Endothelial cell of umbilical vein (primary cell): ENCODE measurements at regions not wholly inside any gene's neighbourhood (a gene's known extent, or its start where the extent isn't known, plus 50 kb on each side); places are given as distances from the start of the nearest gene placed in this dataset.

Experiments used
- BruUV-seq: library from RNA; stranded (reverse); fragments of 400-500 nt; replicated peaks from 2 replicates; lab custom pipeline; 2021; lab: Mats Ljungman, UMichigan
- CTCF ChIA-PET: fragments of 300-600, 350-600 bp; sonication (Branson Sonifier 250); formaldehyde crosslinking; loops from one replicate; lab custom pipeline; 2021; ENCODE audit warnings: antibody characterized with exemption, inconsistent platforms; lab: Charles Lee
- POLR2A ChIA-PET: fragments of 300-600, 350-600 bp; sonication (Branson Sonifier 250); formaldehyde crosslinking; loops from one replicate; lab custom pipeline; 2021; ENCODE audit warnings: antibody characterized with exemption, inconsistent platforms; lab: Charles Lee
- DNase-seq: peaks from one replicate; pipeline ENCODE4 v3.0.0-alpha.2; 2011; ENCODE audit warnings: low read depth, low spot score
- FAIRE-seq: peaks from 2 replicates; lab custom pipeline; 2011; peaks lifted over from hg19 to GRCh38; lab: Jason Lieb, UNC
- H2AFZ ChIP-seq: 2 replicates; pipeline ENCODE4 v1.6.0; 2012; ENCODE audit warnings: low read depth, low read length, control low read depth, inconsistent platforms
- H3K27ac ChIP-seq: 2 replicates; pipeline ENCODE4 v1.5.1; 2011; ENCODE audit warnings: low read depth, mild to moderate bottlenecking, control low read depth, low read length, moderate library complexity; ENCODE audit not compliant: insufficient read depth
- H3K27me3 ChIP-seq, 2 experiments: 2 replicates each; pipeline versions ENCODE4 v1.6.0 to v1.6.1; 2011; ENCODE audit warnings: low read length in 2 of 2, mixed read lengths in 1 of 2; ENCODE audit not compliant: control insufficient read depth in 2 of 2, insufficient read depth in 2 of 2
- H3K36me3 ChIP-seq, 2 experiments: 2 replicates in 1 of 2; 3 replicates in 1 of 2; pipeline ENCODE4 v1.5.1; 2011; ENCODE audit warnings: low read length in 2 of 2, mild to moderate bottlenecking in 1 of 2, moderate library complexity in 1 of 2; ENCODE audit not compliant: control insufficient read depth in 2 of 2, insufficient read depth in 2 of 2; ENCODE audit errors: extremely low read depth in 1 of 2
- H3K4me1 ChIP-seq: 3 replicates; pipeline ENCODE4 v1.5.1; 2011; ENCODE audit warnings: mild to moderate bottlenecking, low read length; ENCODE audit not compliant: control insufficient read depth, insufficient read depth; ENCODE audit errors: extremely low read depth
- H3K4me2 ChIP-seq: 2 replicates; pipeline ENCODE4 v1.6.1; 2011; ENCODE audit warnings: low read length, control low read depth, mixed read lengths; ENCODE audit not compliant: insufficient read depth
- H3K4me3 ChIP-seq, 3 experiments: fragments of 200-600 bp in 1 of 3; sonication (generic), shearing (Covaris generic) in 1 of 3; replicated peaks in 1 of 3; 2 replicates each; pipeline ENCODE4 v1.5.1; 2011 to 2016; ENCODE audit warnings: control low read depth in 3 of 3, low read length in 3 of 3, mild to moderate bottlenecking in 2 of 3, inconsistent platforms in 1 of 3, low read depth in 1 of 3, moderate library complexity in 1 of 3; ENCODE audit not compliant: insufficient read depth in 1 of 3
- H3K79me2 ChIP-seq: 2 replicates; pipeline ENCODE4 v1.6.0; 2012; ENCODE audit warnings: low read length, inconsistent platforms; ENCODE audit not compliant: control insufficient read depth, insufficient read depth
- H3K9ac ChIP-seq: replicated peaks from 2 replicates; pipeline ENCODE3; 2011; ENCODE audit warnings: low read length, control low read depth; ENCODE audit not compliant: insufficient read depth; ENCODE audit errors: extremely low read depth
- H3K9me1 ChIP-seq: replicated peaks from 3 replicates; pipeline ENCODE4 v1.6.0; 2011; ENCODE audit warnings: mild to moderate bottlenecking, low read length; ENCODE audit not compliant: control insufficient read depth, insufficient read depth; ENCODE audit errors: extremely low read depth
- H3K9me3 ChIP-seq: replicated peaks from 2 replicates; pipeline ENCODE4 v1.5.1; 2012; ENCODE audit warnings: low read length, inconsistent platforms; ENCODE audit not compliant: control insufficient read depth, insufficient read depth
- H4K20me1 ChIP-seq: replicated peaks from 2 replicates; pipeline ENCODE3; 2011; ENCODE audit warnings: mild to moderate bottlenecking, low read length; ENCODE audit not compliant: control insufficient read depth, insufficient read depth; ENCODE audit errors: extremely low read depth
- EZH2 ChIP-seq: IDR thresholded peaks from 2 replicates; pipeline ENCODE4 v1.6.1; 2012; ENCODE audit warnings: borderline replicate concordance, low read depth, mild to moderate bottlenecking, moderate library complexity, low read length, inconsistent platforms; ENCODE audit not compliant: severe bottlenecking
- FOS ChIP-seq: IDR thresholded peaks from 2 replicates; pipeline ENCODE4 v1.6.1; 2011; ENCODE audit warnings: mild to moderate bottlenecking, low read length, moderate library complexity, borderline replicate concordance; ENCODE audit not compliant: insufficient read depth
- GATA2 ChIP-seq: IDR thresholded peaks from 2 replicates; pipeline ENCODE4 v1.7.0; 2011; ENCODE audit warnings: low read depth, mild to moderate bottlenecking, moderate library complexity, mixed read lengths, low read length; ENCODE audit not compliant: insufficient read length, insufficient read depth
- JUN ChIP-seq: IDR thresholded peaks from 2 replicates; pipeline ENCODE4 v1.6.1; 2011; ENCODE audit warnings: borderline replicate concordance, low read depth; ENCODE audit not compliant: insufficient read length, insufficient read depth
- MYC ChIP-seq: IDR thresholded peaks from one replicate; pipeline ENCODE4 v1.6.1; 2011; ENCODE audit warnings: mild to moderate bottlenecking, low read depth, low read length
- POLR2A ChIP-seq: IDR thresholded peaks from 2 replicates; pipeline ENCODE4 v1.6.1; 2012; ENCODE audit warnings: low read depth, mild to moderate bottlenecking, control low read depth, low read length
- POLR2AphosphoS5 ChIP-seq: IDR thresholded peaks from 2 replicates; pipeline ENCODE4 v1.6.1; 2012; ENCODE audit warnings: low read depth, mild to moderate bottlenecking, control low read depth, low read length, moderate library complexity; ENCODE audit not compliant: insufficient read depth
- dilution Hi-C: fragments of 300-500 bp; cut with MboI; formaldehyde crosslinking; loops from one replicate; pipeline ENCODE4 v1.15.0; 2019; ENCODE audit warnings: low sequenced_read_pairs; ENCODE audit not compliant: extremely low pct_ligation_motif_present
- intact Hi-C: fragments of 100-400 bp; cut with micrococcal nuclease; formaldehyde crosslinking; loops from one replicate; pipeline ENCODE4 v1.10.0; 2022
- TF ChIP-seq, protein P1 (sequence below): IDR thresholded peaks from 2 replicates; pipeline ENCODE4 v1.6.1; 2011; ENCODE audit not compliant: insufficient read depth, insufficient read length
- TF ChIP-seq, protein P2 (sequence below), 2 donors: IDR thresholded peaks; 1 replicate in 1 of 2; 2 replicates in 1 of 2; pipeline ENCODE4 v1.5.1; 2011; ENCODE audit warnings: low read length in 2 of 2, mild to moderate bottlenecking in 2 of 2, moderate library complexity in 2 of 2, control low read depth in 1 of 2, inconsistent platforms in 1 of 2, low read depth in 1 of 2; ENCODE audit not compliant: insufficient read depth in 1 of 2; ENCODE audit errors: extremely low read depth in 1 of 2

DNA sequence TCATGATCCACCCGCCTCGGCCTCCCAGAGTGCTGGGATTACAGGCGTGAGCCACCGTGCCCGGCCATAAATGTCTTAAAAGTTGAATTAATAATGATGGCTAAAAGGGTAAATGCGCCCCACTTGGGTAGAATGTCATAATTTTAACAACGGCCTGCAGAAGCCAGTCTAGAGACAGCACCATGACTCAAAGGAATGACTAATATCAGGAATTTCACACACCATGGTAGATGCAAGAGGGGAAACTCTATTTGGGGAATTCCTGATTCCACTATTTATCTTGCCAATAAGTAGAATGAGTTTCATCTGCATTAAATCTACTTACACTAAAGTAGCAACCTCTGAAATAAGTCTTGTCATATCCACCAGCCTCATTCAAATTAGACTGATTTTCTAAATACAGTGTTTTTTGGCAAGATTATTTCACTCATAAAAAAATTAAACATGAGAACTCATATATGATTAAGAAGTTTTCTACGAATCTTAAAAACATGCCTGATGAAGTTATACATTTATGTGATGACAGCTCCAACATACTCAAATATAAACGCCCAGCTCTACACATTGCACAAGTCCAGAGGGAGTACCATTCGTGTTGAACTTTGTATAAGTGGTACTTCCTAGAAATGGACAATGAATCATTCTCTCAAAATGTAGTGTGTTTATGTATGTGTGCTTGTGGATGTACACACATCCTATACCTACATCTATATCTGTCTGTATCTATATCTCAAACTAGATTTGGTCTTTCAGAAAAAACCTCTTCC lies 309.7 kb downstream of the IRS1 start:
- dilution Hi-C loops (no loop called here), intact Hi-C loops (no loop called here)
- no peaks in the 10 kb centered on the region for H3K4me1 ChIP-seq
- H2AFZ ChIP-seq: no peak overlapping the region
- H3K36me3 ChIP-seq: no peaks in the 10 kb centered on the region
- no peak overlapping the region for H3K9ac ChIP-seq
- H3K9me3 ChIP-seq: no peaks in the 10 kb centered on the region
- DNase-seq (no peak), FAIRE-seq (no peak)
- ChIA-PET CTCF (no interaction called here), POLR2A (no interaction called here)
- H3K4me2 ChIP-seq: no peak overlapping the region
- BruUV-seq: no TSS peak
- no peak overlapping the region for H3K27ac ChIP-seq
- H3K79me2 ChIP-seq: no peaks in the 10 kb centered on the region
- no peaks in the 10 kb centered on the region for H4K20me1 ChIP-seq
- TF ChIP-seq JUN (no peak), EZH2 (no peak), POLR2A (no peak), FOS (no peak), GATA2 (no peak), MYC (no peak), POLR2AphosphoS5 (no peak)
- TF ChIP-seq, protein P1, sequence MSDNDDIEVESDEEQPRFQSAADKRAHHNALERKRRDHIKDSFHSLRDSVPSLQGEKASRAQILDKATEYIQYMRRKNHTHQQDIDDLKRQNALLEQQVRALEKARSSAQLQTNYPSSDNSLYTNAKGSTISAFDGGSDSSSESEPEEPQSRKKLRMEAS: no peak
- TF ChIP-seq, protein P2, sequence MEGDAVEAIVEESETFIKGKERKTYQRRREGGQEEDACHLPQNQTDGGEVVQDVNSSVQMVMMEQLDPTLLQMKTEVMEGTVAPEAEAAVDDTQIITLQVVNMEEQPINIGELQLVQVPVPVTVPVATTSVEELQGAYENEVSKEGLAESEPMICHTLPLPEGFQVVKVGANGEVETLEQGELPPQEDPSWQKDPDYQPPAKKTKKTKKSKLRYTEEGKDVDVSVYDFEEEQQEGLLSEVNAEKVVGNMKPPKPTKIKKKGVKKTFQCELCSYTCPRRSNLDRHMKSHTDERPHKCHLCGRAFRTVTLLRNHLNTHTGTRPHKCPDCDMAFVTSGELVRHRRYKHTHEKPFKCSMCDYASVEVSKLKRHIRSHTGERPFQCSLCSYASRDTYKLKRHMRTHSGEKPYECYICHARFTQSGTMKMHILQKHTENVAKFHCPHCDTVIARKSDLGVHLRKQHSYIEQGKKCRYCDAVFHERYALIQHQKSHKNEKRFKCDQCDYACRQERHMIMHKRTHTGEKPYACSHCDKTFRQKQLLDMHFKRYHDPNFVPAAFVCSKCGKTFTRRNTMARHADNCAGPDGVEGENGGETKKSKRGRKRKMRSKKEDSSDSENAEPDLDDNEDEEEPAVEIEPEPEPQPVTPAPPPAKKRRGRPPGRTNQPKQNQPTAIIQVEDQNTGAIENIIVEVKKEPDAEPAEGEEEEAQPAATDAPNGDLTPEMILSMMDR (IDR thresholded peaks at IDR 0.05; ENCODE audit: extremely low read depth in 1 of 2, insufficient read depth in 1 of 2, low read depth in 1 of 2, low read length in 2 of 2): no peak
- no peaks in the 10 kb centered on the region for H3K27me3 ChIP-seq
- no peak overlapping the region for H3K4me3 ChIP-seq
- no peaks in the 10 kb centered on the region for H3K9me1 ChIP-seq
